ENCODE measurements at regions not wholly inside any gene's neighbourhood (a gene's known extent, or its start where the extent isn't known, plus 50 kb on each side); places are given as distances from the start of the nearest gene placed in this dataset.

DNA sequence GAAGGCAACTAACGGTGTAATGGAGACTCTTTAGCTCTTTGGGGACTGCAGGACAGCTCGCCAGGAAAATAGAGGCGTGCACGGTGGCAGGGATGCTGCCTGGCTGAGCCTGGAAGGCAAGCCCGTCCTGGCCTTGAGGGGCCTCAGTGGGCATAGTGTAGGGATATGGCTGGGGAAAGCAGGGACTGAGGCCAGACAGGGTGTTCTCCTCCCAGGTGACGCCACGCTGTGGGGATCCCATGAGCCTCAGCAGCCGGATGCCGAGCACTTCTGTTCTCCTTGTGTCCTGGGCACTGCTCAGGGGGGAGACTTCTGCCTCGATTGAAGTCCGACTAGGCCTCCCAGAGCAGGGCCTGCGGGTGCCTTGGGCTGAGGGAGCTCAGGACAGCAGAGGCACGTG is 89.2 kb downstream of the NPIPB11 start:
- Histone ChIP-seq H3K9me3 (ENCODE audit: control insufficient read depth, insufficient read depth, low read depth, low read length) (no peaks in the 10 kb centered on the region), H3K4me3 (ENCODE audit: low read depth, low read length) (no peak overlapping the region), H3K36me3 (ENCODE audit: control insufficient read depth in 2 of 2, insufficient read depth in 1 of 2, low read length in 2 of 2) (no peaks in the 10 kb centered on the region), H3K4me1 (ENCODE audit: control insufficient read depth, insufficient read depth, low read length) (no peaks in the 10 kb centered on the region), H3K27ac (ENCODE audit: extremely low read depth, low read depth, low read length) (no peak overlapping the region)
- TF ChIP-seq ZNF621 (tag by site-specific recombination; IDR thresholded peaks at IDR 0.05) (no peak), SP2 (tag by site-specific recombination; IDR thresholded peaks at IDR 0.05) (no peak), ZNF202 (tag by site-specific recombination; IDR thresholded peaks at IDR 0.05; ENCODE audit: borderline replicate concordance) (no peak), ZNF37A (tag by site-specific recombination; IDR thresholded peaks at IDR 0.05) (no peak), ZNF626 (tag by site-specific recombination; IDR thresholded peaks at IDR 0.05) (no peak), ZBTB17 (tag by site-specific recombination; IDR thresholded peaks at IDR 0.05) (no peak), ZFHX2 (tag by site-specific recombination; conservative IDR thresholded peaks at IDR 0.05) (no peak)
- CTCF ChIA-PET: interaction anchor here (0.7 kb wide), 1 partner anchor 11 kb away, joined by 3 read pairs; no protein-coding TSS in a partner anchor
- POLR2A ChIA-PET: no interaction called here

DNA sequence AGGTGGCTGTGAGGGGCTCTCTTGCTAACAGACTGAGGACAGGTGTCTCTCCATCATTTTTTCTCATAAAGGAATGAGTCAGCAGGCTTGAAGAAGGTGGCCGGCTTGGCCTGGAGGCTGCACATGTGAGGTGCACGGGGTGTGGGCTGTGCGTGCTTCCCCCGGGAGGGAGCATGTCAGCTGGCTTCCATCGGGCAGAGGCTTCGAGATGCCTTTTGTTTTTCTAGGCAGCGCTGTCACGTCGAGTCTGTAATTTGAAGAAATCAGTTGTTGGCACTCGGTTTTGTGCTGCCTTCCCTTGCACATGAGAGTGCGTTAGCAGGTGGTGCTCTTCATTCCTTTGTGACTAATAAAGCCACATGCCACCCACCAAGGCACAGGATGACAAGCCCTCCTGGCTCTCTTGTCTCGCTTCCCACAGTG is 89.7 kb downstream of the NPIPB11 start:
- H3K36me3 ChIP-seq (ENCODE audit: control insufficient read depth in 2 of 2, insufficient read depth in 1 of 2, low read length in 2 of 2): no peaks in the 10 kb centered on the region
- no peak overlapping the region for H3K27ac ChIP-seq (ENCODE audit: extremely low read depth, low read depth, low read length)
- H3K9me3 ChIP-seq (ENCODE audit: control insufficient read depth, insufficient read depth, low read depth, low read length): no peaks in the 10 kb centered on the region
- TF ChIP-seq ZNF302 (tag by site-specific recombination; IDR thresholded peaks at IDR 0.05; ENCODE audit: low read depth): no peak
- TF ChIP-seq WT1 (tag by site-specific recombination; IDR thresholded peaks at IDR 0.05): no peak
- no peak for TF ChIP-seq ZNF138 (tag by site-specific recombination; IDR thresholded peaks at IDR 0.05; ENCODE audit: borderline replicate concordance)
- peak; percentile 33; the same call in 1 of the 2 replicates for TF ChIP-seq ZIC2 (tag by site-specific recombination; IDR thresholded peaks at IDR 0.05)
- TF ChIP-seq ZNF791 (tag by site-specific recombination; IDR thresholded peaks at IDR 0.05): no peak
- no peak for TF ChIP-seq ZFP69B (tag by site-specific recombination; IDR thresholded peaks at IDR 0.05)
- TF ChIP-seq KLF1 (tag by site-specific recombination; IDR thresholded peaks at IDR 0.05): no peak
- no peak overlapping the region for H3K4me3 ChIP-seq (ENCODE audit: low read depth, low read length)
- POLR2A ChIA-PET: no interaction called here
- CTCF ChIA-PET: interaction anchor here (0.7 kb wide), 1 partner anchor 11 kb away, joined by 3 read pairs; no protein-coding TSS in a partner anchor
- H3K4me1 ChIP-seq (ENCODE audit: control insufficient read depth, insufficient read depth, low read length): no peaks in the 10 kb centered on the region

DNA sequence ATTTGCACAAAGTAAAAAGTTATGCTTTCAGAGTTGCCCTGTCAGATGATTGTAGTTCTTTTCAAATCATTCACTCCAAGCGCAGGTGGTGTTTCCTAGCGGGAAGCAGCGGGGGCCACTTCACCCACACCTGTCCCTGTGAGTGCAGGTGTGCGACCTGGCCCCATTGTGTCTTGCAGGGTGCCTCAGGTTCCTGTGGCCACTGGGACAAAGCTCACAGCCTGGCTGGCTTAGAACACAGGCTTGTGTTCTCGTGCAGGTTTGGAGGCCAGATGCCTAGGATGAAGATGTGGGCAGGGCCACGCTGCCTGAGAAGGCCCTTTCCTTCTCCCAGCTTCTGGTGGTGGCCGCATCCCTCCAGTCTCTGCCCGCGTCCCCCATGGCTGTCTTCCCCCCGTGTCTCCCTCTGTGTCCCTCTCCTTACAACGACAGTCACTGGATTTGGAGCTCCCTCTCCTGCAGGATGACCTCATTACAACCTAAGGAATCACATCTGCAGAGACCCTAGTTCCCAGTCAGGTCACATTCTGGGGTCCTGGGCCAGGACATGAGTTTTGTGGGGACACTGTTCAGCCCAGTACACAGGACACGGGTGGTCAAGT is 90.5 kb downstream of the NPIPB11 start:
- H3K4me3 ChIP-seq (ENCODE audit: low read depth, low read length): no peak overlapping the region
- CTCF ChIA-PET: interaction anchor here (0.5 to 0.7 kb wide), 2 partner anchors 18 to 200 kb away, joined by 3 to 4 read pairs; no protein-coding TSS in a partner anchor
- TF ChIP-seq ZNF654 (tag by site-specific recombination; IDR thresholded peaks at IDR 0.05; ENCODE audit: low read depth): peak; percentile 42
- TF ChIP-seq ZNF433 (tag by site-specific recombination; IDR thresholded peaks at IDR 0.05; ENCODE audit: low read depth): no peak
- TF ChIP-seq ZNF707 (tag by site-specific recombination; IDR thresholded peaks at IDR 0.05): no peak
- TF ChIP-seq ZNF366 (tag by site-specific recombination; conservative IDR thresholded peaks at IDR 0.05): no peak
- TF ChIP-seq, protein P1, sequence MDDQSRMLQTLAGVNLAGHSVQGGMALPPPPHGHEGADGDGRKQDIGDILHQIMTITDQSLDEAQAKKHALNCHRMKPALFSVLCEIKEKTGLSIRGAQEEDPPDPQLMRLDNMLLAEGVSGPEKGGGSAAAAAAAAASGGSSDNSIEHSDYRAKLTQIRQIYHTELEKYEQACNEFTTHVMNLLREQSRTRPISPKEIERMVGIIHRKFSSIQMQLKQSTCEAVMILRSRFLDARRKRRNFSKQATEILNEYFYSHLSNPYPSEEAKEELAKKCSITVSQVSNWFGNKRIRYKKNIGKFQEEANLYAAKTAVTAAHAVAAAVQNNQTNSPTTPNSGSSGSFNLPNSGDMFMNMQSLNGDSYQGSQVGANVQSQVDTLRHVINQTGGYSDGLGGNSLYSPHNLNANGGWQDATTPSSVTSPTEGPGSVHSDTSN (CRISPR knock-in tag; IDR thresholded peaks at IDR 0.05): no peak
- TF ChIP-seq, protein P2, sequence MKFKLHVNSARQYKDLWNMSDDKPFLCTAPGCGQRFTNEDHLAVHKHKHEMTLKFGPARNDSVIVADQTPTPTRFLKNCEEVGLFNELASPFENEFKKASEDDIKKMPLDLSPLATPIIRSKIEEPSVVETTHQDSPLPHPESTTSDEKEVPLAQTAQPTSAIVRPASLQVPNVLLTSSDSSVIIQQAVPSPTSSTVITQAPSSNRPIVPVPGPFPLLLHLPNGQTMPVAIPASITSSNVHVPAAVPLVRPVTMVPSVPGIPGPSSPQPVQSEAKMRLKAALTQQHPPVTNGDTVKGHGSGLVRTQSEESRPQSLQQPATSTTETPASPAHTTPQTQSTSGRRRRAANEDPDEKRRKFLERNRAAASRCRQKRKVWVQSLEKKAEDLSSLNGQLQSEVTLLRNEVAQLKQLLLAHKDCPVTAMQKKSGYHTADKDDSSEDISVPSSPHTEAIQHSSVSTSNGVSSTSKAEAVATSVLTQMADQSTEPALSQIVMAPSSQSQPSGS (tag by site-specific recombination; IDR thresholded peaks at IDR 0.05; ENCODE audit: low read depth): peak; percentile 37; the same call in 1 of the 2 replicates
- H3K27ac ChIP-seq (ENCODE audit: extremely low read depth, low read depth, low read length): no peak overlapping the region
- POLR2A ChIA-PET: no interaction called here
- H3K9me3 ChIP-seq (ENCODE audit: control insufficient read depth, insufficient read depth, low read depth, low read length): no peaks in the 10 kb centered on the region
- H3K36me3 ChIP-seq (ENCODE audit: control insufficient read depth in 2 of 2, insufficient read depth in 1 of 2, low read length in 2 of 2): no peaks in the 10 kb centered on the region
- no peaks in the 10 kb centered on the region for H3K4me1 ChIP-seq (ENCODE audit: control insufficient read depth, insufficient read depth, low read length)
